GM21825 (cell line): ENCODE measurements at regions not wholly inside any gene's neighbourhood (a gene's known extent, or its start where the extent isn't known, plus 50 kb on each side); places are given as distances from the start of the nearest gene placed in this dataset.

Experiments used
- ATAC-seq: cut with Tn5 transposase; IDR thresholded peaks from one replicate; pipeline ENCODE4 v1.9.1; 2021; ENCODE audit warnings: mild to moderate bottlenecking, moderate library complexity; ENCODE audit not compliant: unreplicated experiment

DNA sequence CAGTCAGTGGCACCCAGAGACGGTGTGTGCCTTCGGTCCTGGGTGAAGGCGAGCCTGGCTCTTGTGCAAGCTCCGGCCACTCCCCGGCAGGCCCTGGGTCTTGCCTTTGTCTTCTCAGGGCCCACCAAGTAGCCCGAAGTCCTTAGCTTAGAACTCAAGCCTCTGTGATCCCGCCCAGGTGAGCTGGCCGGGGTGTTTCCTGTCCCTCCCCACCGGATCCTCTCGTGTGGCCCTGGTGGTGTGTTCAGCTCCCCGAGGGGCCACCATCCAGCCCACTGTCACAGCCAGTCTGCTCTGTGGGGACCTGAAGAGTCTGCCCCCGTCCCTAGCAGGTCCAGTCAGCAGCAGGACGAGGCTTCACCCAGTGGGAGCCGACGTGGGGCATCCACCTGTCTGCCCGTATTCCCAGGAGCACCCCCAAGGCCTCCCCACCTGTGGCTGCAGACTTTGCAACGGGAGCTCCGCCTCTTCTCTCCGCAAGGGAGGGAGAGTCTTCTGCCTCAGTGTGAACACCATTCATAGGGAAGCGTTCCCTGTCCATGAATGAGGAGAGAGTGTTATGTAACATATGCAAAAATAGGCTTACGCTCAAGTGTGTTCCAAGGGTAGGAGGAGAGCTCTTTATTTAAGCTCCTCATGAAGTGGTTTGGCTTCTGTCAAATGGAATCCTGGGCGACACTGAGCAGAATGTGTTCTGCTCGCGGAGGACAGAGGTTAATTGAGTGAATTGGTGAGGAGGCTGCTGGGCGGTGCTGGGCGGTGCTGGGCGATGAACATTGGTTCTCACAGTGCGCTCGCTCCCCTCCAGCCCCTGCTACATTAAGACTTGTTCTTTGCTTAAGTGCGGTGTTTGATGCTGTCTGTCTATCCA lies 108.9 kb downstream of the CRYAA start:
- ATAC-seq, result no peak

DNA sequence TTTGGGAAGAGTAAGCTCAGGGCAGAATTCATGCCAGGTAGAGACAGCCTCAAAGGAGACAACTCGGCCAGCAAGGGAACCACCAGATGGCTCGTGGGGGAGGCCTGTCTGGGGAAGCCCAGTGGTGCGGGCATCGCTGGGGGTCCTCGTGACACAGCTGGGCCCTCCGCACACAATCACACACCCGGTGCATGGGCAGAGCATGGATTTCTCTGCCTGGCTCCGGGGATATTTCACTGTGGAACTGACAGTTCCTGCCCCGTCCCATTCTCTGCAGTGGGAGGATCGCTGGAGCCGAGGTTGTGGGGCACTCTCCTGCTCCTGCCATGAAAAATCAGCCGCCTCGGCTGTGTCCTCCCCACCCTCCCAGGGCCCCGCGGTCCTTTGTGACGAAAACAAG lies 108.0 kb downstream of the CRYAA start:
- no peak for ATAC-seq

DNA sequence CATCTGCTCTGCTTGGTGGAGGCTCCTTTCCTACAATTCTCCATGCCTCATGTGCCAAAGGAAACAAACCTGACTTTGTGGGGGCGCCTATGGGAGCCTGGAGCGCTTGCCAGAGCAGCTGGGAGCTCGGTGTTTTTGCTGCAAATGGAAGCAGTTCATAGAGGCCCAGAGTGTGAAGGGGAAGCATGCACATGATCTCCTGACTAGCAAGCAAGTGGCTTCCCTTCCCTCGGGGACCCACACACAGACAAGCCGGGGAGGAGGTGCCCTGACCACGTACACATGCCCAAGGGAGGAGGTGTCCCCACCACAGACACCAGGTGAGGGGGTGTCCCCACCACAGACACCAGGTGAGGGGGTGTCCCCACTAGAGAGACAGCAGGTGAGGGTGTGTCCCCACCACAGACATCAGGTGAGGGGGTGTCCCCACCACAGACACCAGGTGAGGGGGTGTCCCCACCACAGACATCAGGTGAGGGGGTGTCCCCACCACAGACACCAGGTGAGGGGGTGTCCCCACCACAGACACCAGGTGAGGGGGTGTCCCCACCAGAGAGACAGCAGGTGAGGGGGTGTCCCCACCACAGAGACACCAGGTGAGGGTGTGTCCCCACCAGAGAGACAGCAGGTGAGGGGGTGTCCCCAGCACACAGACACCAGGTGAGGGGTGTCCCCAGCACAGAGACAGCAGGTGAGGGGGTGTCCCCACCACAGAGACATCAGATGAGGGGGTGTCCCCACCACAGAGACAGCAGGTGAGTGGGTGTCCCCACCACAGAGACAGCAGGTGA lies 106.8 kb downstream of the CRYAA start:
- ATAC-seq, result no peak

DNA sequence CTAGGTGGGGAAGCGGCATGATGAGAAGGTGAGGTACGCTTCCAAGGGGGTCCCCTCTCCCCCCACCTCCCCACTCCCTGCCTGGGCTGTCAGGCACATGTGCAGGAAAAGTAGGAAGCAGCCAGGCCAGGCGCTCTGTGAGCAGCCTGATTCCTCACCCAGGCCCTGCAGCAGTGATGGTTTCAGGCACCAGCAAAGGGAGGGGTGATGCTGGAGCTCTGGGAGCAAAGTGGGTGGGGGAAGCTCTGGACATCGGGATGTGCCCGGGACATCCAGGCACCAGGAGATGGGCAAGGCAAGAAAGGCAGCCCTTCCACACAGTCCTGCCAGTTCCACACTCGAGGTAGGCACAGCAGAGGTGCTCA lies 106.1 kb downstream of the CRYAA start:
- no peak for ATAC-seq

DNA sequence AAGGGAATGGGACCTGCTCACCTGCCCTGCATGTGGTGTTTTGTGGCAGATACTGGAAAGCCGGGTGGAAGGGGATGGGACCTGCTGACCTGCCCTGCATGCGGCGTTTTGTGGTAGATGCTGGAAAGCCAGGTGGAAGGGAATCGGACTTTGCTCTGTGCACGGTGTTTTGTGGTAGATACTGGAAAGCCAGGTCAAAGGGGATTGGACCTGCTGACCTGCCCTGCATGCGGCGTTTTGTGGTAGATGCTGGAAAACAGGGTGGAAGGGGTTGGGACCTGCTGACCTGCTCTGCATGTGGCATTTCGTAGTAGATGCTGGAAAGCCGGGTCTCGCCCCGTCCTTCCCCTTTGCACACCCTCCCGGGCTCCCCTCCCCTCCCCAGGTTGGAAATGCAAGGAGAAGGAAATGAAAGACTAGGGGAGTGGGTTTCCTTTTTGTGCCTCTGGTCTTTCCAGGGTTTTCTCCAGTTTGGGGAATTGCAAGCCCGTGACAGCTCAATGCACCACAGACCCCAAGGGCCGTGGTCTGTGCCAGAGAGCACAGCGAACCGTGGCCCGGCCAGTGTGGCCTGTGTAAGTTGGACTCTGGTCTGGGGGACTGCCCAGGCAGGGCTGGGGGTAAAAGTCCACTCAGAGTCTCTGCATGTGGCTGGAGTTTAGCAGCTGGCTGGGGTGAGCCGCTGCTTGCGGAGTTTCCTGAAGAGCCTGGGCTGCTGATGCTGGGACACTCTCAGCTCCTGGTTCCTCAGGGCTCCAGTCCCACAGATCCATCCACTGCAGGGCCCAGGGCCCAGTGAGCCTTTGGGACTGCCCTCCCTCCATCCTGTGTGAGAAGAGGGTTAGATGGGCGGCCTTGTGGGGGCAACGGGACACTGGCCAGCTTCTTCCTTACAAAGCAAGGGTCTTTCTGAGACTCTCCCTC lies 105.5 kb downstream of the CRYAA start:
- no peak for ATAC-seq

DNA sequence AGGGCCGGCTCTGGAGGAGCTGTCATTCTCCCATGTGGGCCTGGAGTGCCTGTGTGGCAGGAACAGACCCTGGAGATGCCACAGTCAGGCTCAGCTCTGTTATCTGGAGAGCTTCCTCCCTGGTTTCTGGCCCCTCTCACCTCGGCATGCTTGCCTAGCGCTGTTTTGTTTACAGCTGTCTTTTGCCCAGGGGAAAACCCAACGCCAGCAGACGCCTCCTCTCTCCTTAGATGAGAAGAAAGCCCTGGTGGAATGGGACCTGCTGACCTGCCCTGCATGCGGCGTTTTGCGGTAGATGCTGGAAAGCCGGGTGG lies 104.9 kb downstream of the CRYAA start:
- no peak for ATAC-seq

DNA sequence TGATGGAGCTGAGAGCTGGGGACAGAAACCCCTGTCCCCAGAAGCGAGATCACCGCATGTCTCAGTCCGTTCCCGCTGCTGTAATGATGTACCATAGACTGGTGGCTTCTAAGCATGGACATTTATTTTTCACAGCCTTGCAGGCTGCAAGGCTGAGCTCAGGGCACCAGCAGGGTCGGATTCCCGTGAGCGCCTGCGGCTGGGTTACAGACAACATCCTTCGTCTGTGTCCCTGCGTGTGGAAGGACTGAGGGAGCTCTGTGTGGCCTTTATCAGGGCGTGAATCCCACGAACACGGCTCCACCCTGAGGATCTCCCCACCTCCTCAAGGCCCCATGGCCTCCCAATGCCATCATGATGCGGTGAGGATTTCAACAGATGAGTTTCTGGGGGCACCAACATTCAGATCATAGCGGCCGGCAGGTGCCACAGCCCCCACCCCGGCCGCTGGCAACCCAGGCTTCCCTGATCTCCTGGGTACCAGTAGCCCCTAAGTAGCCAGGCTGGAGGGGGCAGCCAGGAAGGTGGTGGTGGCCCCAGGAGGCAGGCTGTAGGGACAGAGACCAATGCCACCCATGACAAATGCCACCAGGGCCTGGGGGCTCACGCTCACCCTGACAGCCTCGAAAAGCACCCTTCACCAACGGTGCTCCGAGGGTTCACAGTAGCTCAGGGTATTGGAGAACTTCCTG lies 104.4 kb downstream of the CRYAA start:
- ATAC-seq, result no peak

DNA sequence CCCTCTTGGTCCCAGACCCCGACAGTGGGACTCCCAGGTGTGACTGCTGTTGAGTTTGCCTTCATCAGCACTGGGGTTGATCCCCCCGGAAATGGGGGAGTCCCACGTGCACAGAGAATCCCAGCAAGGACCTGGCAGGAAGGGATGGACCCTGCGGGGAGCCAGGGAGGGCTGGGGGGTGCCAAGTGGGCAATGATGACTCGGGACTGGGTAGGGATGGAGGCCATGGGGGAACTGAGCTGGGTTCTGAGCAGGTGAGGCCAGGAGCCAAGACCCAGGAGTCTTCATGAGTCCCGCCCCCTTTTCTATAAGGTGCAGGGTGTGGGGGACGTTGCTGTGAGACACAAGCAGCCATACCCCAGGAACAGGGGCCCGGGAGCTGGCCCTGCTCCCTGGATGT lies 103.8 kb downstream of the CRYAA start:
- no peak for ATAC-seq

DNA sequence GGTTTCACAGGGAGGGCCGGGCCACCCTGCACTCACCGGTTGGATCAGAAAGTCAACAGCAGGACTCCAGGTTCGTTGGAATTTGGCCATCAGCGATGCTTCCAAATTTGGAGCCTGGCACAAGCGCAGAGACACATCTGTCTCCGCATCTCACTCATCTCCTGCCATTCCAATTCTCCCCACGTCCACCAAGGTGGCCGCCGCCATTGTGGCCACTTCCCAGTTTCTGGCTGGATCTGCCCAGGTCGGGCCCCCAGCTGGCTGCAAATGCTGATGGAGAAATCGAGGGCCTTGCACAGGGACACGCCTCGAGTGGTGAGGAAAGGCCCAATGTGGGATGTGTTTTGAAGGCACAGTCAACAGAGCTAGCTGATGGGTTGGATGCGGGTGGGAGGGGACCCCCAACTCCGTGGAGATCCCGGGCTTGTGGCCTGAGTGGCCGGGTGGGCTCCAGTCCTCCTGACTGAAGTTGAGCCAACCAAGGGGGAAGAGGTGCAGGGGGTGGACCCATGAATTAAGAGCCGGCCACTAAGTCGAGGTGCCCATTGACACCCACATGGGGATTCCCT lies 102.7 kb downstream of the CRYAA start:
- ATAC-seq, result no peak

DNA sequence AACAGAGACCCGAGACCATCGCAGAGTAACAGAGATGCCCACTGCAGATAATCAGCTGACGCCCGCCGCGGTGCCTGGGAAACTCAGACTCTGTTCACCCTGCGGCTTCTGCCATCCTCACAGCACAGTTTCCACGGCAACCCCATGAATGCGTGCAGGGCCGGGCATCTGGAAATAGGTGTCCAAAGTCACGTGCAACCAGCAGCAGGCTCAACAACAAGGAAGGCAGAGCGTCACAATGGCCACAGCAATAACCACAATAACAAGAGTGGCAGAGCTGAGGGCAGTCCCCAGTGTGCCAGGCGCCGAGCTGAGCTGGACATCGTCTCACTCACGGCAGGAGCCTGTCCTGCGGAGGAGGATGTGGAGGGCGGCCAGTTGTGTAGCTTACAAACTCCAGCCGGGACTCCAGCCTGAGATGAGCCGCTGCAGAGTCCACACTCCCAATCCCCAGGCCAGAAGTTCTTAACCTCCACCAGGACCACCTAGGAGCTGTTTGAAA lies 102.0 kb downstream of the CRYAA start:
- ATAC-seq, result no peak

DNA sequence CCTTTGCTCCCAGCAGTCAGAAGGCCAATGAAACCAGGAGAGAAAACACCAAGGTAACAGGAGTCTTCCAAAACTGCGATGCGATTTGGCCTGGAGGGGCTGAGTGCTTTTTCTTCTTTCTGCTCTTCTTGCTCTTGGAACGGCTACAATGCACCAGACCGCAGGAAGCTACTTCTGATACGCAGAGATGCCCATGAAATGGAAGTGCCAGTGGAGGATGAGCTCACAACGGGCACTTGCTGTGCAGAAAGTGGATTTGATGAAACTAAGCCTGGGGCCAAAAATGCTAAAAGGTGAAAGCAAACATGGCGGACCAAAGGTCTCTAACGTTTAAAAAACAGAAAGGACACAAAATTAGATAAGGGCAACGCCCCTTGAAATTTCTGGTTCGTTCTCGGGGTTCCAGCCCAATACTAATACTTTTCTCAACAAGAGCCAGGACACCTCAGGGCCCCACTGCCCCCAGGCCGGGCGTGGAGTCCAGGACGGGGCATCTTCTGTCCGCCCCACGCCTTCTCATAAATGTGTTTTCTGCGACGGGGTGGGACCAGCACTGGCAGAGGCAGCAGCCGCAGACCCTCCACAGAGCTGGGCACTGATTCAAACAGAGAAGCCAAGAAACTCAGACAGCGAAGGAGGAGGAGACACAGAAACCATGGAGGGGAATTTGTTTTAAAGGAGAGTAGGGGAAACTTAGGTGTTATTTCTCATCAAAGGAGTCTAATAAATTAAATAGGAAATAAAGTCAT lies 101.3 kb downstream of the CRYAA start:
- no peak for ATAC-seq

DNA sequence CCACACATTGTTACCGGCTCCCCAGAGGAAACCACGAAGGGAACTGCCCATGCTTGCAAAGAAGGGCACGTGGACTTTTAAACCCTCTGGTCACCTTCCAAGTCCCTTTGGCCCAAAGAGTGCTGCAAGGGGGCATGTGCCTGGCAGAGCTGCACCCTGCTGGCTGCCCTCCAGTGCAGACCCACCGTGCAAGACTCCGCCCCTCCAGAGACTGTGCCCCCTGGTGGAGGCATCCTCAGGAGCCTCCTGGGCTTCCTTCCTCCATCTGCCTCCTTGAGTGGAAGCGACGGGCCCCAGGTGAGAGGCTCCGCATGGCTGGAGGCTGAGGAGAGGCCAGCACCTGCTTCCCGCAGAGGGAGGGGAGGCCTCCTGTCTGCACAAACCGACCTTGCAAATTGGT lies 100.6 kb downstream of the CRYAA start:
- ATAC-seq, result no peak

DNA sequence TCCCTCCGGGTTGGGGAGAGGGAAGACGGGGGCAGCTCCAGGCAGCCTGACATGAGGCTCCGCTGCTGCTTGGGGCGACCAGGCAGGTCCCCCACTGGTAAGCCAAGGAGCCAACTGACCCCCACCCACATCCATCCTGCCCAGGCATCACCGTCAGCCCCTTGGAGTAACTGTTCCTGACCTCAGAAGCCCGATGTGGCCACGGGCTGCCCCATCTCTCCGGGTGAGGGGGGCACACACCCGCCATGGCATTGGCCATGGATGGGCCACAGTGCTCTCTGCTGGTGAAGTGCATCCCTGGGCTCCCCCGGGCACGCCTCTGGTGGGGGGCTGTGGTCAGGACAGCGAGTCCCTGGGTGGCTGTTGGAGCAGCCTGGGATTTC lies 100.0 kb downstream of the CRYAA start:
- no peak for ATAC-seq

DNA sequence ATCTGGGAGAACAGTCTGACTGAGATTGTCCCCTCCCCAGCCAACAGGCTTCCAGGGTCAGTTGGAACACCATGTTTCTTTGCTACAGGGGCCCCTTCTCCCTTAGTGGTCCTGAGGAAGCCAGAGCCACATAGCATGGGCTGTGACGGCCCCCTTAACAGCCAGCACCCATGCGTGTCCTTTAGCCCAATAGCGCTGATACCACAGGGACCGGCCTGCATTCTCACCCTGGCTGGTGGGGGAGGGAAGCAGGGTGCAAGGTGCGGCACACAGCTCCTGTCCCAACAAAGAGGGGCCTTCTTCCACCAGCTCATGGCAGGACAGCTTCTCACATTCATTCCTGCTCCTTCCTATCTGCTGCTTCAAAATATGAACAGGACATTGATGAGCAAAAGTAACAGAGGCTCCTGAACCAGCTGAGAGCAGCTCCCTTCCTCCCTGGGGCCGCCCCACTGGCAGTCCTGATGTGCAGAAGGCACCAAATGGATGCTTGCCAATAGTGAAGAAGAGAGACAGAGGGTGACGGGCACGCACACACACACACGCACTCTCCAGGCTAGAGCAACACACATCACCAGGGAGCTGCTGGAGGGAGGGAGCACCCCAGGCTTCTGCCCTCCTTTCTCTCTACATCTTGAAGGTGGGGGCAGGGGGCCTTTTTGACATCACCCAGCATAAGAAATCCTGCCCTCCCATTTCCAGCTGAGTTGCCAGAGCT lies 99.4 kb downstream of the CRYAA start:
- no peak for ATAC-seq

DNA sequence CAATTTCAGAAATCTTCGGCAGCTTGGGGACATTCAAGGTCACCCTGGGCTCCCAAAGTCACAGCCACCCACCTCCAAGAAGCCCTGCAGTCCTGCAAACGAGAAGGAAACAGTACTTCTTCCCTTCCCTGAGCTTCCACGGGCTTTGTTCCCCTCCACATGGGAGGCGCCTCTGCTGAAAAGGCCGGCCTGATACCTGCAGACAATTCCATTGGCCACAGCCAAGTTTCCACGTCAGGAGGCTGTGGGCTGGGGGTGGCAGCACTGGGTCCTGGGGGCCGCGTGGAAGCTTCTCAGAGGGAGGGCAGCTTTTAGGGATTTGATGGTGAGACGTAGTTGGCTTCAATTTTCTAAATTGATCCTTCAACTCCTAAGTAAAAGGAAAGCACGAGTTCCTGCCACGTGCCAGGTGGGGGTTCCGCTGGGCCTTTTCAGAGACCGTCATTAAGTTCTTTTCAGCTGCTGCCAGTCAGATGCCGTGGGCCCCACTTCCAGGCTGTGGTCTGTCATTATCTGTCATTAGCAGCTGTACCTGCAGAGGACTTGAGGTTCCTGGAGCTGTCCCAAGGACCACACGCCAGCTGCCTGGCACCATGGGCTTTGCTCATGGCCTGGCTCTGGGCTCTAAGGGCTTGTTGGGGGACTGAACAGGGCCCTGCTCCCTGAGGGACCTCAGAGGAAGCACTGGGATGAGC lies 98.7 kb downstream of the CRYAA start:
- ATAC-seq, result no peak

DNA sequence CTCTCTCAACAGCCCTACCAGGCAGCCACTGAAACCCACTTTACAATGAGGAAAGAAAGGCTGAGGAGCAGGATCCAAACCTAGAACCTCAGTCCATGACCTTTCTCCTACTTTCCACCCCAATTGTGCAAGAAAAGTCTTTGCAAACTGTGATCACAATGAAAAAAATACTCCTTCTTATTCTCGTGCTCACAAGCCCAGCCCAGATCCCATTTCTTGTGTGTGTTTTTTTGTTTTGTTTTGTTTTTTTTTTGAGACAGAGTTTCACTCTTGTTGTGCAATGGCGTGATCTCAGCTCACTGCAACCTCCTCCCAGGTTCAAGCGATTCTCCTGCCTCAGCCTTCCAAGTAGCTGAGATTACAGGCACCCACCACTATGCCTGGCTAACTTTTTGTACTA lies 97.7 kb downstream of the CRYAA start:
- ATAC-seq, result no peak

DNA sequence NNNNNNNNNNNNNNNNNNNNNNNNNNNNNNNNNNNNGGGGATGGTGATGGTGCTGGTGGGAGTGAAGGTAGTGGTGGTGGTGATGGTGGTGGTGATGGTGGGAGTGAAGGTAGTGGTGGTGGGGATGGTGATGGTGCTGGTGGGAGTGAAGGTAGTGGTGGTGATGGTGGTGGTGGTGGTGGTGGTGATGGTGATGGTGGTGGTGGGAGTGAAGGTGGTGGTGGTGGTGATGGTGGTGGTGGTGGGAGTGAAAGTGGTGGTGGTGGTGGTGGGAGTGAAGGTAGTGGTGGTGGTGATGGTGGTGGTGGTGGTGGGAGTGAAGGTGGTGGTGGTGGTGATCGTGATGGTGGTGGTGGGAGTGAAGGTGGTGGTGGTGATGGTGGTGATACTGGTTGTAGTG lies 93.6 kb downstream of the CRYAA start:
- ATAC-seq, result no peak
